C4-2B (cell line): ENCODE measurements at regions not wholly inside any gene's neighbourhood (a gene's known extent, or its start where the extent isn't known, plus 50 kb on each side); places are given as distances from the start of the nearest gene placed in this dataset.
A peak's percentile ranks its signal among the peaks of the same experiment; 100 is the strongest.
"Not testable (repeated sequence)": the region's sequence is repeated elsewhere in the genome, so short reads cannot be mapped to it uniquely, and the experiment has no call there.

ENCODE experiments used
- H3K27ac ChIP-seq: fragments of 450-650 bp; 2 replicates; pipeline ENCODE4 v1.5.1; 2017
- CTCF ChIP-seq: fragments of 450-650 bp; conservative IDR thresholded peaks from 2 replicates; pipeline ENCODE4 v1.5.1; 2017; ENCODE audit warnings: mild to moderate bottlenecking
- ZFX ChIP-seq: fragments of 450-650 bp; IDR thresholded peaks from 2 replicates; pipeline ENCODE4 v1.6.1; 2017

- TF ChIP-seq CTCF (no peak), ZFX (no peak)
- H3K27ac ChIP-seq = no peak overlapping the region
These were observed 124.5 kb upstream of the FAM20C start for GRCh38 chr7:67661-68395.

- no peak overlapping the region for H3K27ac ChIP-seq
- peak; percentile 15; the same call in 1 of the 2 replicates for TF ChIP-seq CTCF
- no peak for TF ChIP-seq ZFX
These were observed 123.7 kb upstream of the FAM20C start for GRCh38 chr7:68629-69028.

GRCh38 chr7:69052-69451 lies 123.3 kb upstream of the FAM20C start:
- not testable (repeated sequence) for H3K27ac ChIP-seq

GRCh38 chr7:69499-70123 lies 122.8 kb upstream of the FAM20C start:
- not testable (repeated sequence) for H3K27ac ChIP-seq

- not testable (repeated sequence) for H3K27ac ChIP-seq
These were observed 122.2 kb upstream of the FAM20C start for GRCh38 chr7:70207-70606.

- not testable (repeated sequence) for H3K27ac ChIP-seq
These were observed 121.4 kb upstream of the FAM20C start for GRCh38 chr7:70989-71388.

GRCh38 chr7:72266-73057 lies 119.9 kb upstream of the FAM20C start:
- H3K27ac ChIP-seq = not testable (repeated sequence)

GRCh38 chr7:73058-73331 lies 119.4 kb upstream of the FAM20C start:
- not testable (repeated sequence) for H3K27ac ChIP-seq

- H3K27ac ChIP-seq = not testable (repeated sequence)
These were observed 118.3 kb upstream of the FAM20C start for GRCh38 chr7:74008-74540.

- H3K27ac ChIP-seq = not testable (repeated sequence)
These were observed 116.9 kb upstream of the FAM20C start for GRCh38 chr7:75511-75910.

- not testable (repeated sequence) for H3K27ac ChIP-seq
These were observed 116.2 kb upstream of the FAM20C start for GRCh38 chr7:76202-76601.

GRCh38 chr7:76829-77395 lies 115.5 kb upstream of the FAM20C start:
- not testable (repeated sequence) for H3K27ac ChIP-seq

GRCh38 chr7:78862-79261 lies 113.5 kb upstream of the FAM20C start:
- not testable (repeated sequence) for H3K27ac ChIP-seq

- H3K27ac ChIP-seq = not testable (repeated sequence)
These were observed 112.8 kb upstream of the FAM20C start for GRCh38 chr7:79400-80055.
